Motor neuron (in vitro differentiated cells): ENCODE measurements at regions not wholly inside any gene's neighbourhood (a gene's known extent, or its start where the extent isn't known, plus 50 kb on each side); places are given as distances from the start of the nearest gene placed in this dataset.

Experiments used
- ATAC-seq, 8 experiments: fragments of 200-7000 bp; cut with Tn5 transposase; replicated peaks in 6 of 8; 2 replicates each; pipeline ENCODE4 v1.8.0; 2021; ENCODE audit warnings: mild to moderate bottlenecking in 8 of 8, moderate library complexity in 8 of 8
- H3K27ac ChIP-seq, 2 donors: fragments of 250-450 bp; sonication (Bioruptor Pico); 2 replicates each; pipeline ENCODE4 v1.9.0; 2021; ENCODE audit warnings: antibody characterized with exemption in 2 of 2, mild to moderate bottlenecking in 2 of 2, moderate library complexity in 1 of 2
- H3K4me1 ChIP-seq, 2 donors: fragments of 250-450 bp; sonication (Bioruptor Pico); replicated peaks in 1 of 2; 2 replicates each; pipeline ENCODE4 v1.6.1; 2021; ENCODE audit warnings: antibody characterized with exemption in 2 of 2, mild to moderate bottlenecking in 2 of 2, moderate library complexity in 1 of 2
- H3K4me3 ChIP-seq, 5 donors: fragments of 250-450 bp; sonication (Bioruptor Pico); 2 replicates each; pipeline ENCODE4 v1.9.0; 2021; ENCODE audit warnings: antibody characterized with exemption in 5 of 5, mild to moderate bottlenecking in 5 of 5, moderate library complexity in 4 of 5
- WGBS, 10 experiments: fragments of 450-650 bp; shearing (Covaris generic); methylation state at CpG; one replicate each; pipeline ENCODE4 v1.0.0; 2022; 5-methylcytosine and 5-hydroxymethylcytosine counted together
- in situ Hi-C, 9 experiments: fragments of 400-800 bp; cut with MboI; loops; one replicate each; pipeline ENCODE4 v1.15.0; 2021; ENCODE audit warnings: low sequenced_read_pairs in 9 of 9, low pct_unique_long_range_greater_than_20kb in 2 of 9; ENCODE audit not compliant: unreplicated experiment in 9 of 9

DNA sequence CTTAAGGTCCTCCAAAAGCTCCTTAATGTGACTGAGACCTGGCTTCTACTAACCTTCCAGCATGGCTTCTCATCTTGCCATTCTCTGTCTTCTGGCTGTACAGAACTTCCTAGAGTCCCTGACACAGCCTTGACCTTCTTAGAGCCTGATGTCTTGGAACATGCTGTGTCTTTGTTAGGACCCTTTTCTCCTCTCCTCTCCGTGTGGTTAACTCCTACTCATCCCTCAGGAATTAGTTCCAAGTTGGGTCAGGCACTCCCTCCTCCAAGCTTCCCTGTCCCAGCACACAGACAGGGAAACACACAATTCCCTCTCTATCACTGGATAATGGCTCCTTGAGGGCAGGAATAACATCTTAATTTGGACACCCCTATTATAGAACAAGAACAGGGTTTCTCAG is 275.4 kb upstream of the USP24 start:
- Histone ChIP-seq H3K4me1 (no peaks in the 10 kb centered on the region), H3K27ac (no peak overlapping the region), H3K4me3 (no peak overlapping the region)
- in situ Hi-C loops: no loop called here
- ATAC-seq: no peak
- 29 to 50% (median 38%) methylated on average over 1 of the region's 1 CpG; no CpG with 5 or more reads in 7 of the 10 experiments for WGBS, 10 experiments

DNA sequence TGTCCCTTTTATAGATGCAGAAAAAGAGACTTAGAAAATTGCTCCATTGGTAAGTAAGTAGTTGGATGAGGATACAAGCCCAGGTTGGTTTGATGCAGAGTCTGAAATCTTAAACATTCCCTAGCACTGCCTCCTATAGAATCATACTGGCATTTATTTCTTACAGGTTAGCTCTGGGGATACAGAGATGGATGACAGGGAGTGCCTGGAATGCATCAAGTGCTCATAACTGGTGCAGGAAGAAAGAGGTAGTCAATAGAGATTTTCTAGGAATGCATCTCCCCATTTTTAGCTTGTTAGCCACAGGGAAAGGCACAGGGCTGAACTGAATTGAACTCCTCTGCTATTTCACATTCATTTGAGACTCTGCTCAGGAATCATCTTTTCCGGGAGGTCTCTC is 269.0 kb upstream of the USP24 start:
- Histone ChIP-seq H3K27ac (no peak overlapping the region), H3K4me1 (no peaks in the 10 kb centered on the region), H3K4me3 (no peak overlapping the region)
- in situ Hi-C loops: no loop called here
- peak in 1 of 8 experiments; percentile 41 for ATAC-seq
- 83 to 100% (median 94%) methylated on average over 1 of the region's 1 CpG; no CpG with 5 or more reads in 4 of the 10 experiments for WGBS, 10 experiments

DNA sequence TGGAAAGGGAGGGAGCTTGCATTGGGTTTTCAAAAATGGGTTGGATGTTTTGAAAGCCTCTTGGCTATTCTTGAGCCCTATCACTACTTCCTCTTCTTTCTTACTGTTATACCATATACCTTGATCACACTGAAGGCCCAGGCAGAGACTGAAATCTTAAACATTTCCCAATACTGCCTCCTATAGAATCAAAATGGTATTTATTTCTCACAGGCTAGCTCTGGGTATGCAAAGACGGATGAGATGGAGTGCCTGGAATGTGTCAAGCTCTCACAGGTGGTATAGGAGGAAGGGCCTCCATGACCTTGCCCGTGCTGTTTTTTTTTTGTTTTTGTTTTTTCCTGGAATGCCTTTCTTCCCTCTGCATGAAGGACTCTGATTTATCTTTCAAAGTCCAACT is 268.4 kb upstream of the USP24 start:
- no peak overlapping the region for H3K27ac ChIP-seq
- ATAC-seq: no peak
- WGBS, 10 experiments: 20 to 100% (median 80%) methylated on average over 1 to 2 of the region's 2 CpGs
- H3K4me1 ChIP-seq: no peaks in the 10 kb centered on the region
- in situ Hi-C loops: no loop called here
- H3K4me3 ChIP-seq: no peak overlapping the region

DNA sequence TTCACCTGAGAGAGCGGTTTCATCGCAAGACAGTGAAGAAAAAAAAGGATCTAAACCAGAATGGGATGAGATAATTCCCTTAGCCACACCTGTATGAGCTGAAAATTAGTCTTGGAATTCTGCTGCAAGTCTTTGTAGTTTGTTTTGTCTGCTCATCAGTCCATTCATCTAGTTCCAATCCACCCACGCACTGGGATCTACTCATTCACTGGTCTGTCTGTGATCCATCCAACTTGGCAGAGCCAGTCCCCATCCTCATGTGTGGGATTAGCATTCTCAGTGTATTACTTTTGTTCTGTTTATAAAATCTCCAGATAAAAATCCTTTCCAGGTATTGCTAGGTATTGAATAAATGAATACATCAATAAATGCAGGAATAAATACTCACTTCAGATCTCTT is 266.5 kb upstream of the USP24 start:
- WGBS, 10 experiments: 70 to 100% (median 92%) methylated on average over 2 to 3 of the region's 3 CpGs
- Histone ChIP-seq H3K4me3 (no peak overlapping the region), H3K4me1 (peaks cover under 1% of the 10 kb centered on the region in 2 donors), H3K27ac (no peak overlapping the region)
- ATAC-seq: no peak
- in situ Hi-C loops: no loop called here

DNA sequence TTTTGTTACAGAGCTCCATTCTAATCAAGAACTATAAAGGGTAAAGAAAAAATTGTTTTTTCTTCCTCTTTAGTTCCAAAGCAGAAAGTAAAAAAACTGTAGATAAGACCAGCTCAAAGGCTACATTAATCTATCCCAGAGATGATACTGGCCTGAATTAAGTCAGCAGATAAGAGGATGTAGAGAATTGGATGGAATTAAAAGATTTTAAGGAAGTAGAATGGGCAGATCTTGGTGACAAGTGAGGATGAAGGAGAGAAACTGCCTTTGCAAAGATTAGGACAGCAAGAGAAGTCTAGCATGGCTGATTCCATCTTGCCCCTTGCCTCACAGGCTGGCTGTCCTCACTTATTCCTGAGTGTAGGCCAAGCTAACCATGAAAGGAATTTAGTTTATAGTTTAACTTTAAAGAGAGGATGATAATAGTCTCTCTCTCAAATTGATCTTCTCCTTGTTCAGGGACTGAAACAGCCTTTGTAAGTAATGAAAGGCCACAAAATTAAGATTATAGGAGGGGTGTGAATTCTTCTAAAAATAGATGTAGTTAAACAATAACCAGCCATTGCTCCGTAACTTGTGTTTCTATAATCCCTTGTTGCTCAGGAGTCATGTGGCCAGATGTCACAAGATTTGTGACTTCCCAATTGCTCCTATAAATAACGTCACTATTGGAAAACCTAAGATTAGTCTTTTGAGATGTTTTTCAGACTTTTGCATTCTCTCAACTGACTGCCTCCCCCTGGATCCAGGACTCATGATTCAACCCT is 265.0 kb upstream of the USP24 start:
- Histone ChIP-seq H3K27ac (no peak overlapping the region), H3K4me1 (peaks cover 4 to 5% of the 10 kb centered on the region in 2 donors), H3K4me3 (no peak overlapping the region)
- 21 to 100% (median 46%) methylated on average over 1 to 2 of the region's 2 CpGs; no CpG with 5 or more reads in 1 of the 10 experiments for WGBS, 10 experiments
- in situ Hi-C loops: no loop called here
- ATAC-seq: no peak

DNA sequence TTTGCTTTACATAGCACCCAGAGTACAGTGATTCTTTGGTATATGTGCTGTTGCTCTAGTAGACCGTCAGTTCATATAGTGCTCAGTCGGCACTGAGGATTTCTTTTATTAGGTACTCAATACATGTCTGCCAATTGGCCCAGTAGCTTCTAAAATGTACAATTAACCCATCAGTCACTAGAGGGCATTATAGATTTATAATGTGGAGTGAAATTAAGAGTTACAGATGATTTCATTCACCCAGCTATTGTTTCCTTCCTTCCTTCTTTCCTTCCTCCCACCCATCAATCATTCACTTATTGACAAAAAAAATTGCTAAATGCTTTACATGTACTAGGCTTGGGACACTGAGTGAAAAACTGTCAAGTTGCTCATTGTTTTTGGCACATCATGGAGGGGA is 263.6 kb upstream of the USP24 start:
- ATAC-seq: peak in 4 of 8 experiments; percentile 18 to 42 (median 28)

DNA sequence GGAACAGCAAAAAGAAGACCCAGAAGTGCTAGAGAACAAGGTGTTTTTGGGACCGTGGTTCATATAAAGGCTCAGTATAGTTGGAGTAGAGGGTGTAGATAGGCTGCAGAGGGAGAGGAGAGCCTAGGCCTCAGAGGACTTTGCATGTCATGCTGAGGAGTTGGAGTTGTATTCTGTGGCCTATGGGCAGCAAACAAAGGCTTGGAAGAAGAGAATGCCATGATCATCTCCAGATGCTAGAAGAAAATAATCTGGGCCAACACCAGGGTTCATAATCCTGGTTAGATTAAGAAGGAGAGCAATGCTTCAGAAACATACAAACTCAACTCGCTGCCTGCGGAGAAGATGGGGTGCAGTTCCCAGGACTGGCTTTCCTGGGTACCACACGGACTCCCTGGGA is 262.8 kb upstream of the USP24 start:
- peaks cover 4 to 5% of the 10 kb centered on the region in 2 donors for H3K4me1 ChIP-seq
- in situ Hi-C loops: no loop called here
- no peak overlapping the region for H3K27ac ChIP-seq
- 60 to 100% (median 94%) methylated on average over 1 to 4 of the region's 4 CpGs; no CpG with 5 or more reads in 1 of the 10 experiments for WGBS, 10 experiments
- no peak overlapping the region for H3K4me3 ChIP-seq
- ATAC-seq: no peak

More for the DNA sequence above, 263.6 kb upstream of the USP24 start:
- 40 to 100% (median 72%) methylated on average over 1 to 2 of the region's 2 CpGs; no CpG with 5 or more reads in 1 of the 10 experiments for WGBS, 10 experiments
- H3K4me3 ChIP-seq: no peak overlapping the region
- H3K4me1 ChIP-seq: peaks cover 4 to 5% of the 10 kb centered on the region in 2 donors
- no peak overlapping the region for H3K27ac ChIP-seq
- in situ Hi-C loops: no loop called here

DNA sequence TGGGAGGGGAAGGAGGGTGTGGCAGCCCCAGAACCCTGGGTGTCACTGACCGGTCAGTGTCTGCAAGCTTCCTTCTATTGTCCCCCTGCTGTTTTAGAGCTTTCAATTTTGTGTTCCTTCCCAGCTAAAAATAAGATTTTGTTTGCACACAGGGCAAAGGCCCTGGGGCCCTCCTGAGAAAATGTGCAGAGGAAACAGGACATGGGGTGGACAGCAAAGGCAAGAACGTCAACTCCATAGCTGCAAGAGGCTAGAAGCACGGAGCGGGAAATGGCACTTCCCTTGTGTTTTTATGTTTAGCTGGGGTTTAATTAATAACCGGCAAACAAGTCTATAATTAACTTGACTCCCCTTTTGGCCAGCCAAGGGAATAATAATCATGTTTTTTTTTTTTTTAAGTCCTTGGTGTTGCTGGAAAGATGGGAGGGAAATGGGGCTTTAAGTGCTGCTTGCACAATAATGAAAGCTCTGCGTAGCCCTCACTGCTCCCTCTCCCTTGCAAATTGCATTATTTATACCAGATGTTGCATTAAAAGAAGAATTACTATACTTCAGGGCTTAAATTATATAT is 261.4 kb upstream of the USP24 start:
- H3K27ac ChIP-seq: no peak overlapping the region
- 38 to 79% (median 58%) methylated on average over 2 to 6 of the region's 6 CpGs for WGBS, 10 experiments
- peaks cover 4 to 5% of the 10 kb centered on the region in 2 donors for H3K4me1 ChIP-seq
- ATAC-seq: peak in 2 of 8 experiments; percentile 24 to 48
- no peak overlapping the region for H3K4me3 ChIP-seq
- in situ Hi-C loops: no loop called here

DNA sequence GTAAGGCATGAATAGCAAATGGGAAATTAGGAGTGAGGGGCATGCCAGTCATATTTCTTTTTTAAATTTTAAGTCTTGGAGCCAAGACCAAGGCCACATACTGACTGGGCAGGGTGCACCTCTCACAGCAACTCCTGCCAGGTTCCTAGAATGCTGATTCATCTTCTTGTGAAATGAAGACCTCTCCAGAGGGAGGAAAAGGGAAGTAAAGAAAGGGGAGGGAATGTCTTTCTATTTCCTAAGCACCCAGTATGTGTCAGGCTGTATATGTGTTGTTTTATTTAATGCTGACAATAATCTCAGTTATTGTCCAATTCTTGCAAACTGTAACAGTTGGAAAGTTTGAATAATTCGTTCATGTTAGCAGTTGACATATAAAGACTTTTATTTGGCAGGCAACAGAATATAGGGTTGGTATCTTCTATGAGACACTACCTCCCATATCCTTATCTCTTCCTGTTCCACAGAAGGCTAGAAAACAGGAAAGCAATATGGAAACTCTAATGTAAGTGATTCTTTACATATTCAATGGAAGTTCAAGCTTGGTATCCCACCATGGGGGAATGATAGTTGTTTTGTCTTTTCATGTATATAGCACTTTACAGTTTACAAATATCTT is 259.1 kb upstream of the USP24 start:
- peak in 1 of 8 experiments; percentile 51 for ATAC-seq
- no peak overlapping the region for H3K4me3 ChIP-seq
- WGBS, 10 experiments: 13 to 90% (median 59%) methylated on average over 1 of the region's 1 CpG; no CpG with 5 or more reads in 2 of the 10 experiments
- H3K4me1 ChIP-seq: peaks cover 4 to 5% of the 10 kb centered on the region in 2 donors
- in situ Hi-C loops: no loop called here
- no peak overlapping the region for H3K27ac ChIP-seq

DNA sequence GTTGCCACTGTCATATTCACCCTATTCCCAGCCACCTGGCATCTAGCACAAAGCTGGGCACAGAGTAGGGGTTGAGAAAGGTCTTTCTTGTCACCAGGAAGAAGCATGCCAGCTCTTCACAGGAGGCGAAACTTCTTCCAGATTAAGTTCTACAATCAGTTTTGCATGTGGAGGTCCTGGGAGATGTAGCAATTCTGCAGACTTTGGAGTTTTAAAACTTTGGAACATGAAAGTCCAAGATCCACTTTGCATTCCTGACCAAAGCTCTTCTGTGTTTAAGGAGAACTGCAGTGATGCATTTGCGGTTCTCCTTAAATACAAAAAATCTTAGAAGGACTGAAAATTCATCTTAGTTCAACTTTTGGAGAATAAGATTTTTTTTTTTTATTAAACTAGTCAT is 258.5 kb upstream of the USP24 start:
- Histone ChIP-seq H3K4me3 (no peak overlapping the region), H3K4me1 (peaks cover 4 to 5% of the 10 kb centered on the region in 2 donors), H3K27ac (no peak overlapping the region)
- no peak for ATAC-seq
- 78 to 100% (median 91%) methylated on average over 1 to 2 of the region's 2 CpGs; no CpG with 5 or more reads in 2 of the 10 experiments for WGBS, 10 experiments
- in situ Hi-C loops: no loop called here

DNA sequence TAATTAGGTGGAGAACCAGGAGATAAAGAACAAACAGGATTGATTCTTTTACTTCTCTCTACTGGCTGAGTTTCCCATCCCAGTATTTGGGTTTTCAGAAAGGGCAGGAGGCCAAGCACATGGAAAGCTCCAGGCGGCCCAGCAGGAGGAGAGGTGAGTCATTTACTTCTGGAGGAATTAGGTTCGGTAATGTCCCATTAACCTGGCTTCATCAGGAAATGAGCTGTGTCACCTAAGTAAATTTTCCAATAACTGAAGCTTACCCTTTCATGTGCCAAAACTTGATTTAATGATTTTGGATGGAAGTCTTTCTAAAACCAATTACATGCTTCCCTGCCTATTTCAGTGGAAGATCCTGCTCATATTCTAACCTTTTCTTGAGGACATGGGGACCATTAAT is 257.6 kb upstream of the USP24 start:
- in situ Hi-C loops: no loop called here
- H3K27ac ChIP-seq: no peak overlapping the region
- 17 to 85% (median 53%) methylated on average over 1 to 2 of the region's 2 CpGs; no CpG with 5 or more reads in 2 of the 10 experiments for WGBS, 10 experiments
- peaks cover 4 to 5% of the 10 kb centered on the region in 2 donors for H3K4me1 ChIP-seq
- ATAC-seq: no peak
- H3K4me3 ChIP-seq: no peak overlapping the region

DNA sequence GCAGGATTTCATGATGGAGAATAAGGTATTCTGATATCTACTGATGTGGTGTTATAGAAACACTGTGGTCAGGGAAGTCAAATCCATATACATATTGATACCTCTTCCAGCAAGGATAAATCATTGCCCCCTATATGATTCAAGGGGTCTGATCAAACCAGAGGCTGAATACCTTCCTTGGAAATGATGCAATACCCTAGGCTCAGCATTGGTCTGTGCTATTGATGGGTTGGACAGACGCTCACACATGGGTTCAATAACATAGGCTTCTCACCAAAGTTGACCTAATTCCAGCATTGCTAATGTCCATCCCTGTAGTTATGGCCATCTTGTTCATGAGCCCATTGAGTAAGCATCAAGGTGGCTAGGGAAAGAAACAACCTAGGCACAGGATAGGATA is 257.0 kb upstream of the USP24 start:
- WGBS, 10 experiments: 100% methylated on average over 1 of the region's 1 CpG; no CpG with 5 or more reads in 7 of the 10 experiments
- no peak for ATAC-seq
- in situ Hi-C loops: no loop called here
- Histone ChIP-seq H3K4me1 (peaks cover 4 to 5% of the 10 kb centered on the region in 2 donors), H3K27ac (no peak overlapping the region), H3K4me3 (no peak overlapping the region)

DNA sequence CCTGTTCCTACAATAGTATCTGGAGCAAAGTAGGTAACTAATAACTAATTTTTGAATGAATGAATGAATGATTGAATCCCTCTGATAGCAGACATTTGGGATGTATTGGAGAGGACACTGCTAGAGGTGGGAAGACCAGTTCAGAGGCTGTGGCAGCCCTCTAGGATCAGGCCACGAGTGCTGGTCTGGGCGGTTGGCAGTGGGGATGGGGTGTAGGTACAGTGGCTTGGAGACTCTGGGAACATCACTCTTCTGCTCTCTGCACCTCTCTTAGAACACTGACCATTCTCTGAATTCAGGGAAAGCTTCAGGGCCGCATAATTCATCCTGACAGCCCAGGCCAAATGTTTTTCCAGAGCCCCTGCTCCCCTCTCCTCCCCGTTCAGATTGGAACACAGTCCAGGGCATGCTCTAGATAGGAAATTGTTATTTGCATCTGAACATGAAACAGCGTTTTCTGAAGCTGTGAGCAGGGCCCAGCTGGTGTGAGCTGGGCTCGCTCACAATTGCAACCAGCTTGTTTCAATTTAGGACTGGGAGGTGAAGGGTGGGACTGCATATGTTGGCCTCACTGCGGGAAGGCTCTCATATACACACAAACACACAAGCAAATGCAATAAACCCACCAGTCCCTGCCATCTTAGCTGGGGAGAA is 253.1 kb upstream of the USP24 start:
- H3K4me3 ChIP-seq: no peak overlapping the region
- in situ Hi-C loops: no loop called here
- H3K27ac ChIP-seq: no peak overlapping the region
- H3K4me1 ChIP-seq: no peaks in the 10 kb centered on the region
- peak in 5 of 8 experiments; percentile 45 to 94 (median 87) for ATAC-seq
- WGBS, 10 experiments: 0 to 100% (median 63%) methylated on average over 1 to 7 of the region's 7 CpGs
